KMS-11 (cell line): ENCODE measurements at regions not wholly inside any gene's neighbourhood (a gene's known extent, or its start where the extent isn't known, plus 50 kb on each side); places are given as distances from the start of the nearest gene placed in this dataset.

Experiments used
- H2AFZ ChIP-seq: fragments of 200-600 bp; sonication (generic); 2 replicates; pipeline ENCODE4 v1.6.1; 2016; ENCODE audit warnings: antibody characterized with exemption, mixed run types, low read depth
- H3K27ac ChIP-seq: fragments of 200-600 bp; sonication (generic); 2 replicates; pipeline ENCODE4 v1.6.1; 2016; ENCODE audit warnings: mild to moderate bottlenecking, mixed run types
- H3K27me3 ChIP-seq: fragments of 200-600 bp; sonication (generic); 2 replicates; pipeline ENCODE4 v1.6.1; 2017; ENCODE audit warnings: mild to moderate bottlenecking, low read depth, mixed run types, moderate library complexity; ENCODE audit not compliant: insufficient read depth
- H3K36me3 ChIP-seq: fragments of 200-600 bp; sonication (generic); 2 replicates; pipeline ENCODE4 v1.6.1; 2017; ENCODE audit warnings: mild to moderate bottlenecking, mixed run types; ENCODE audit not compliant: insufficient read depth
- H3K4me1 ChIP-seq: fragments of 200-600 bp; sonication (generic); 2 replicates; pipeline ENCODE4 v1.6.1; 2016; ENCODE audit warnings: mild to moderate bottlenecking, low read depth, mixed run types; ENCODE audit not compliant: poor library complexity, severe bottlenecking
- H3K4me2 ChIP-seq: fragments of 200-600 bp; sonication (generic); 2 replicates; pipeline ENCODE4 v1.7.0; 2016; ENCODE audit warnings: mild to moderate bottlenecking, mixed run types
- H3K4me3 ChIP-seq: fragments of 200-600 bp; sonication (generic); IDR thresholded peaks from 2 replicates; pipeline ENCODE4 v1.6.1; 2017; ENCODE audit warnings: low read depth, low read length, mixed read lengths; ENCODE audit not compliant: insufficient read depth
- H3K79me2 ChIP-seq: fragments of 200-600 bp; sonication (generic); 2 replicates; pipeline ENCODE4 v1.6.1; 2016; ENCODE audit warnings: low read depth, mixed run types; ENCODE audit not compliant: insufficient read depth
- H3K9ac ChIP-seq: fragments of 200-600 bp; sonication (generic); 2 replicates; pipeline ENCODE4 v1.6.1; 2016; ENCODE audit warnings: mild to moderate bottlenecking, mixed run types
- H4K20me1 ChIP-seq: fragments of 200-600 bp; sonication (generic); 2 replicates; pipeline ENCODE4 v1.6.1; 2016; ENCODE audit warnings: mild to moderate bottlenecking, mixed run types; ENCODE audit not compliant: insufficient read depth
- TF ChIP-seq, protein P1 (sequence below): fragments of 200-600 bp; sonication (generic); conservative IDR thresholded peaks from 2 replicates; pipeline ENCODE4 v1.6.1; 2017; ENCODE audit warnings: low read depth, mild to moderate bottlenecking, antibody characterized with exemption, low read length, moderate library complexity, mixed read lengths

DNA sequence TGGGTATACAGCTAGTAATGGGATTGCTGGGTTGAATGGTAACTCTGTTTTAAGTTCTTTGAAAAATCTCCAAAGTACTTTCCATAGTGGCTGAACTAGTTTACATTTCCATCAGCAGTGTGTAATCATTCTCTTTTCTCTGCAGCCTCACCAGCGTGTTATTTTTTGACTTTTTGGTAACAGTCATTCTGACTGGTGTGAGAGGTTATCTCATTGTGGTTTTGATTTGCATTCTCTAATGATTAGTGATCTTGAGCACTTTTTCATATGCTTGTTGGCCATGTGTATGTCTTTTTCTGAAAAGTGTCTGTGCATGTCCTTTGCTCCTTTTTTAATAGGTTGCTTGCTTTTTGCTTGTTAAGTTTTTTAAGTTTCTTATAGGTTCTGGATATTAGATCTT is 194.2 kb upstream of the PHACTR1 start:
- Histone ChIP-seq H3K79me2 (no peaks in the 10 kb centered on the region), H3K4me1 (no peaks in the 10 kb centered on the region), H3K9ac (no peak overlapping the region), H3K4me3 (no peak overlapping the region), H3K4me2 (no peak overlapping the region), H4K20me1 (no peaks in the 10 kb centered on the region), H3K36me3 (no peaks in the 10 kb centered on the region), H3K27ac (no peak overlapping the region), H2AFZ (no peak overlapping the region), H3K27me3 (no peaks in the 10 kb centered on the region)
- TF ChIP-seq, protein P1, sequence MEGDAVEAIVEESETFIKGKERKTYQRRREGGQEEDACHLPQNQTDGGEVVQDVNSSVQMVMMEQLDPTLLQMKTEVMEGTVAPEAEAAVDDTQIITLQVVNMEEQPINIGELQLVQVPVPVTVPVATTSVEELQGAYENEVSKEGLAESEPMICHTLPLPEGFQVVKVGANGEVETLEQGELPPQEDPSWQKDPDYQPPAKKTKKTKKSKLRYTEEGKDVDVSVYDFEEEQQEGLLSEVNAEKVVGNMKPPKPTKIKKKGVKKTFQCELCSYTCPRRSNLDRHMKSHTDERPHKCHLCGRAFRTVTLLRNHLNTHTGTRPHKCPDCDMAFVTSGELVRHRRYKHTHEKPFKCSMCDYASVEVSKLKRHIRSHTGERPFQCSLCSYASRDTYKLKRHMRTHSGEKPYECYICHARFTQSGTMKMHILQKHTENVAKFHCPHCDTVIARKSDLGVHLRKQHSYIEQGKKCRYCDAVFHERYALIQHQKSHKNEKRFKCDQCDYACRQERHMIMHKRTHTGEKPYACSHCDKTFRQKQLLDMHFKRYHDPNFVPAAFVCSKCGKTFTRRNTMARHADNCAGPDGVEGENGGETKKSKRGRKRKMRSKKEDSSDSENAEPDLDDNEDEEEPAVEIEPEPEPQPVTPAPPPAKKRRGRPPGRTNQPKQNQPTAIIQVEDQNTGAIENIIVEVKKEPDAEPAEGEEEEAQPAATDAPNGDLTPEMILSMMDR: no peak

DNA sequence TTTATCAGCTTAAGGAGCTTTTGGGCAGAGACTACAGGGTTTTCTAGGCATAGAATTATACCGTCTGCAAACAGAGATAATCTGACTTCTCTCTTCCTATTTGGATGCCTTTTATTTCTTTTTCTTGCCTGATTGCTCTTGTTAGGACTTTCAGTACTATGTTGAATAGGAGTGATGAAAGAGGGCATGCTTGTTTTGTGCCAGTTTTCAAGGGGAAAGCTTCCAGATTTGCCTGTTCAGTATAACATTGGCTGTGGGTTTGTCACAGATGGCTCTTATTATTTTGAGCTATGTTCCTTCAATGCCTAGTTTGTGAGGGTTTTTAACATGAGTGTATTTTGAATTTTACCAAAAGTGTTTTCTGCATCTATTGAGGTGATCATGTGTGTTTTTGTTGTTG is 192.8 kb upstream of the PHACTR1 start:
- no peak overlapping the region for H3K9ac ChIP-seq
- no peaks in the 10 kb centered on the region for H4K20me1 ChIP-seq
- no peaks in the 10 kb centered on the region for H3K27me3 ChIP-seq
- no peak overlapping the region for H3K4me2 ChIP-seq
- H3K36me3 ChIP-seq: no peaks in the 10 kb centered on the region
- TF ChIP-seq, protein P1: no peak
- H3K79me2 ChIP-seq: no peaks in the 10 kb centered on the region
- H3K4me1 ChIP-seq: no peaks in the 10 kb centered on the region
- H3K4me3 ChIP-seq: no peak overlapping the region
- no peak overlapping the region for H2AFZ ChIP-seq
- H3K27ac ChIP-seq: no peak overlapping the region

DNA sequence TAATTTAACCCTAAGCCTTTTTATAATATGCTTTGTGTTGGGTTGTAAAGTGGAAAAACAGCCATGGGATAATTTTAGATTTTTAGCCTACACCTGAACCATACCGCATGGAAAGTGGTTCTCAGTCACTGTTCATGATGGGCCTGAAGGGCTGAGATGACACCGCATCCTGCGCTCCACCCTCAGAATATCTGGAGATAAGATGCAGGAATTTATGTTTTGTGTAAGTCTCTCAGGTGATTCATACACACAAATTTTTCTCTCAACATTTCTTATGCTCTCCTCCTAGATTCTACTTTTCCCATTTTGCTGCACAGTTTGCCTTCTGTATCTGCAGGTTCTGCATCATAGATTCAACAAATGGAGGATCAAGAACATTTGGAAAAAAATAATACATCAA is 191.3 kb upstream of the PHACTR1 start:
- H2AFZ ChIP-seq: no peak overlapping the region
- H3K9ac ChIP-seq: no peak overlapping the region
- TF ChIP-seq, protein P1: no peak
- H3K79me2 ChIP-seq: no peaks in the 10 kb centered on the region
- no peaks in the 10 kb centered on the region for H3K36me3 ChIP-seq
- H3K27me3 ChIP-seq: no peaks in the 10 kb centered on the region
- no peaks in the 10 kb centered on the region for H3K4me1 ChIP-seq
- H4K20me1 ChIP-seq: no peaks in the 10 kb centered on the region
- H3K27ac ChIP-seq: no peak overlapping the region
- H3K4me2 ChIP-seq: no peak overlapping the region
- H3K4me3 ChIP-seq: no peak overlapping the region

DNA sequence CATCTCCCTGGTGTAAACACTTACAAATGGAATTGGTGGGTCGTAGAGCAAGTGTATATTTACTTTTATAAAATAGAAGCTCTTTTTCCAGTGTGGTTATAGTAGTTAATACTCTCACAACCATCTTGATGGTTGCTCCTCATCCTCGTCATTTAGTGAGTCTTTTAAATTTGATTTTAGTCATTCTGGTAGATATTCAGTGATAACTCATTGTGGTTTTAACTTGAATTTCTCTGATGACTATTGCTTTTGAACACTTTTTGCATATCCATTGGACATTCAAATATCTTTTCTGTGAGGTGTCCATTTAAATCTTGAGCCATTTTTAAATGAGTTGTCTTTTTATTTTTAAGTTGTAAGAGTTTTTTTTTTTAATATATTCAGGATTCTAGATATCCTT is 189.2 kb upstream of the PHACTR1 start:
- H3K27me3 ChIP-seq: no peaks in the 10 kb centered on the region
- no peak overlapping the region for H3K4me3 ChIP-seq
- no peak overlapping the region for H3K27ac ChIP-seq
- no peak overlapping the region for H3K9ac ChIP-seq
- H3K79me2 ChIP-seq: no peaks in the 10 kb centered on the region
- no peaks in the 10 kb centered on the region for H3K4me1 ChIP-seq
- no peak overlapping the region for H2AFZ ChIP-seq
- H3K4me2 ChIP-seq: no peak overlapping the region
- no peaks in the 10 kb centered on the region for H3K36me3 ChIP-seq
- H4K20me1 ChIP-seq: no peaks in the 10 kb centered on the region
- TF ChIP-seq, protein P1: no peak

DNA sequence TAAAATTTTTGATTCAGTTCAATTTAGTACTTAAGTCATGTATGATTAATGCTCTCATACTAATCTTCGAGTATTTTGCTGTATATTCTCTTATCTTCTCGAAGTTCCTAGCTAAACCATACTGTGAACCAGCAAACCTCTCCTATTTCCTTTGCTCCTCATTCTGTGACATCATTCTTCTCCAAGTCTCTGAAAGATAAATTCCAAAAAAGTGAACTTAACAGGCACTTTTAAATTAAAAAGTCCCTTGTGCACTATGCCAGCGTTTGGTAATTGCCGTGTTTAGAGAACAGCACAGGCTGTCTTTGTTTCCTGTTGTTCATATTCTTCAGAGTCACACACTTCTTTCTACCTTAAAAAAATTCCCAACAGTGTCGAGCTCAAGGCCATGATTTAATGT is 188.4 kb upstream of the PHACTR1 start:
- Histone ChIP-seq H4K20me1 (no peaks in the 10 kb centered on the region), H3K4me2 (no peak overlapping the region), H2AFZ (no peak overlapping the region), H3K36me3 (no peaks in the 10 kb centered on the region), H3K9ac (no peak overlapping the region), H3K27ac (no peak overlapping the region), H3K27me3 (no peaks in the 10 kb centered on the region), H3K79me2 (no peaks in the 10 kb centered on the region), H3K4me3 (no peak overlapping the region), H3K4me1 (no peaks in the 10 kb centered on the region)
- TF ChIP-seq, protein P1: no peak
